Endometrium (tissue), 2 donors: ENCODE measurements at regions not wholly inside any gene's neighbourhood (a gene's known extent, or its start where the extent isn't known, plus 50 kb on each side); places are given as distances from the start of the nearest gene placed in this dataset.
A peak's percentile ranks its signal among the peaks of the same experiment; 100 is the strongest.

Experiments used
- FAIRE-seq: peaks from 2 replicates; lab custom pipeline; 2012; peaks lifted over from hg19 to GRCh38; lab: Jason Lieb, UNC
- donor health status: control.
- donor health status: control.

- no peak for FAIRE-seq
Observed at GRCh38 chr12:22900401-22900800, 275.4 kb downstream of the ETNK1 start.

DNA sequence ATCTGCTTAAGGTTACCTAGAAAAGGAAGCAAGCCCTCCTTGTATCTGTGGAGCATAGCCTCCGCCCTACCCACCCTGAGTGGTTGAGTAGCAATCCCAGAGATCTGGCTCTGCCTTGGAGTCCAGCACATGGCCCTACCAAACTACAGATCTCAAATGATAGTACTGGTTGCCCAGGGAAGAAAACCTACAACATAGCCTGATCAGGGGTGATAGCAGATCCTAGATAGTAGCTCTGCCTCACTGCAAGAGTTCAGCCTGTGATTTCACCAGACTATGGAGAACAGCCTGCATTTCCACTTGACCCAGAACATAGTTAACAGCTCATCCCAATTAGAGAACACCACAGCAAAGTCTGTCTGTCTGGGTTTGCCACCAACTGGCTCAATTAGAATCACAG is 279.5 kb downstream of the ETNK1 start:
- no peak for FAIRE-seq

DNA sequence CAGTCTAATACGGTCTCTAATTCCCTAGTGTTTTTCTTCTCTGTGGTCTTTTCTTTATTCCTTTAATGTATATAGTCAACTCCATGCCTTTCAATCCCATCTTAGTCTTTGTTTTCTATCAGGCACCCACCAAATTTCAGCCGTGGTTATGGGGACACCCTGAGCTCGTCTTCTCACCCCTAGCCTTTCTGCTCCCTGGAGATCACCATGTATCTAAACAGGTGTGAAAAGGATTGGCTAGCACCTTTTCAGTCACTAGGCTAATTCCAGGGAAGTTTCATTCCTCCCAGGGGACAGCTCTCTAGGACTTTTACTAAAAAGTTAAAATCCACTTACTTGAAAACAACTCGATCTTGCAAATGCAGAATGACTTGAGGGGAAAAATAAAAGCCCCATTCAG is 291.3 kb downstream of the ETNK1 start:
- no peak for FAIRE-seq

GRCh38 chr12:22916815-22917214 is 291.8 kb downstream of the ETNK1 start:
- FAIRE-seq = no peak

GRCh38 chr12:22919883-22920282 is 294.9 kb downstream of the ETNK1 start:
- no peak for FAIRE-seq

GRCh38 chr12:22923768-22924167 is 298.8 kb downstream of the ETNK1 start:
- no peak for FAIRE-seq

GRCh38 chr12:22924391-22924790 is 299.4 kb downstream of the ETNK1 start:
- no peak for FAIRE-seq

GRCh38 chr12:22925623-22926022 is 300.7 kb downstream of the ETNK1 start:
- FAIRE-seq = no peak

DNA sequence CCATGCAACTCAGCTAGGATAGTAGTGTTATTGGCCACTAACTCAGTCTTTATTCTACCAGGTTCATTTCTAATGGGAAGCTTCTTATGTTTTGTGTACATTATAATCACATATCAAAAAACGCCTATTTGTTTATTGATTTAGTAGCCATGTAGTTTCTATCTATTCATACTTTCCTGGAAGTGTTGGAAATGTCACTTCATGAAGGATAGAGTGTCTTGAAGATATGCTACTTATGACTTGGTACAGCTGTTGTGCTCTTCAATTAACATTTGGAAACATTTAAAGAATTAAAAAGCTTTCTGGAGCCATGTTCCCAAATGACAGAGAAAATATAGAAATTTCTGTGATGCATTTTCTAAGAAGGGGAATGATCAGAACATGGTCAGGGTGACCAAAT is 307.5 kb downstream of the ETNK1 start:
- no peak for FAIRE-seq

GRCh38 chr12:22935090-22935489 is 310.1 kb downstream of the ETNK1 start:
- no peak for FAIRE-seq

DNA sequence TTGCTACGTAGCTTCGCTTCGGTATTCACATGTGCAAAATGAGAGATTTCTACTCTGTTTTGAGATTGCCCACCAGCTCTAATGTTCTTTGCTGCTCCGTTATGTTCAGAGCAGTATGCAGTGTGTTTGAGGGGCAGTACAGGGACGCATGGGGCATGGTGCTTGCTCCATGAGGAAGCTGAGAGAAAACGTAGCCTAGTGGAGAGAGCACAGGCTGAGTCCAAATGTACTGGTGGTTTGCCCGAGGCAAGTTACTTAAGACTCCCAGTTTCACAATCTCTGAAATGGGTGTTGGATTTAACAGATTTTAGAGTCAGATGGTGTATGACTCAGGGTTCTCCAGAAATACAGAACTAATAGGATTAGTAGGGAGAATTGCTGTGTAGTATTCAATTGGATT is 310.5 kb downstream of the ETNK1 start:
- FAIRE-seq = no peak

DNA sequence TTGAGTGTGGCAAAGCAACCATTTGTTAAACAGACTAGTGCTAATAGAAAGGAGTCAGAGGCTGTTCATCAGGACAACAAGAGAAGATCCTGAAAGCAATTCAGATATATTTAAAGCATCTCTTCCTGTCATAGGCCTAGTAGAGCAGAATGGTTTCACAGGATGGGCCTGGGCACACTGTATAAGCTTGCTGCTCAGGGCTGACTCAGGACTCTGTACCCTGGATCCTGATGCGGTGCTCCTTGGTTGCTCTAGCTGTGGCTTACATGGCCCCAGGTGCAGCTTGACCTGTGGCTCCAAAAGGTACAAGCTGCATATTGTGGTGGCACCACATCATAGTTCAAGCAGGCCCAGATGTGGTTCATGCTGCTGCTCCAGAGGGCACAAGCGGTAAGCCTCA is 313.4 kb downstream of the ETNK1 start:
- FAIRE-seq = no peak

GRCh38 chr12:22951206-22951605 is 326.2 kb downstream of the ETNK1 start:
- no peak for FAIRE-seq

DNA sequence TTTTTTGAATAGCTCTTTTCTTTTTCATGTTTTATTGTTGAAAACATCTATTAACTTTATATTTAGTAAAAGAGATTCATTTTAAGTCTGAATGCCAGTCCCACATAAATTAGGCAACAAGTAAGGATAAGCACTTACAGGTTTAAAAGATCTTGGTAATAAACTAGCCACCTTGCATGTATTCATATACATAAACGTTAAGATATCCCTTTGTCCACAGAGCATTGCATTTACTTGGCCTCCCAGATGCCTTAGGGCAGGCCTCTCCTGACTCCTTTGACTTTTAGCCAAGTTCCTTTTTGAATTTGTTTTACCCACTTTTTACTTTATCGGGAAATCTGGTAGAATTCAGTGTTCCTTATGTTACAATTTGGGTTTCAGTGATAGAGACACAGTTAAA is 331.7 kb downstream of the ETNK1 start:
- FAIRE-seq = no peak

GRCh38 chr12:22967171-22967570 is 342.2 kb downstream of the ETNK1 start:
- FAIRE-seq = no peak

DNA sequence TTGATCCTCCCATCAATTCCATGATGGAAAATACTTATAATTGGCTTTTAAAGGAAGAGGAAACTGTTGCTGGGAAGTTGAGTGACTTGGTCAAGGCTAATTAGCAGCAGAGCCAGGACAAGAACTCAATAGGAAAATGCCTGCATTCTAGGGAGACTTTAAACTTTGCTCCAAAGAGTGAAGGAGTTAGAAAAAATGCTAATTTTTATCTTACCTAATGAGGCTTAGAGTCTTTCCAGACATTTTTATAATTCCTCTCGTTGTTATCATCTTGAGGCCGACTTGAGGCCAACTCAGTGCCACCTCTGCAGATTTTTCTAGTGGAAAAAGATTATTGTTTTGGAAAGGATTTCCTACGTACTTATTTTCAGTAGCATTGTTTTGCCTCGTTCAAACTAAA is 344.6 kb downstream of the ETNK1 start:
- peak; percentile 8 for FAIRE-seq

DNA sequence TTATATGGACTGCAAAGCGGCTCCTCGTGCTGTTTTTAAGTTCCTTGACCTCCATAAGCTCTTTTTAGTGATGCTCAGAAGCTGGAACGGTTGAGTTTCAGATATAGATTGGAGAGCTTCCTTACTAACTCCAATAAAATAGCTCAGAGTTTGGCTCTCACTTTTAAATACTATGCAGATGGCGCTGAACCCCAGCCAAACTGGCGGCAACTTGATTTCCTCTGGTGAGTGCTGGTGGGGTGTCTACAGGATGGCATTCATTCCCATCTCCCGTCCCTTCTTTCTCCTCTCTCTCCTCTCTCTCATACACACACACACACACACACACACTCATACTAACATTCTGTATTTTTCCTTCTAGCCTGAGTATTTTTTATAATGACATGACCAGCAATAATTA is 346.3 kb downstream of the ETNK1 start:
- FAIRE-seq = no peak

DNA sequence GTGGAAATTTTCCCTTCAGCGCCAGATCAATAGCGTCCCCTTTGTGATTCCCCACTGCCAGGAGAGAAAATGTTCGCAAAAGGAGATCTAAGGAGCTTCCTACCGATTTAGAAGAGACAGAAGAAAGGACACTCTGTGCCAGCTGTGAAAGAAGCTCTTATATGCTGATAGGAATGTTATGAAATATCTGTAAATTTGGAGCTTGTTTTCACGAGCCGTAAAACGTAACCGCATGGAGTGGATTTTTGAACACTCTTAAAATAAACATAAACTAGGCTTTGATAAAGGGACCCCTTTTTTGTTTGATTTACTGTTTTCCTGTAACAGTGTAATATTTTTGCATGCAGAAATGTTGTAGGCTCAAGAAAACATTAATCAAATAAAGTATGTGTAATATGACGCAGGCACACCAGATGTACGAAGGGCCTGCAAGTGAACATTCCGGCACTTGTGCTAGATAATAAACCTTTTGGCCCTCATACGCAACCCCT is 346.8 kb downstream of the ETNK1 start:
- FAIRE-seq = peak; percentile 33

- no peak for FAIRE-seq
Observed at GRCh38 chr12:22974865-22975264, 349.9 kb downstream of the ETNK1 start.

DNA sequence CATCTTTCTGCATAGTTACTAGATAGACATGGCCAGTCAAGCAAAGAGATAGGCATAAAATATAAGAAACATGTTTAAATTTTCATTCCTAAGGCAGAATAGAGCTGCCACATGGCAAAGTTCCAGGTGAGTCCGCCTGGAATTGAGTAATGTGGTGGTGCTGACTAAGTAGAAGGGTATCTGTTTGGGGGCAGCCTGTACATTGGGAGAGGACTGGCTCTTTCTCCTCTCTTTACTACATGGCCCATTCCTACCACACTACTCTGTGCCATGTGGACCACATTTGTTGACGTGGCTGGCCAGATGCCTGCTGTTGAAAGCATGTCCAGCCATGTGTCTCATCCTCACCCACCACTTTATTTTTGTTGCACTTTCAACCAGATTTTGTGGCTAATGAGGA is 354.0 kb downstream of the ETNK1 start:
- no peak for FAIRE-seq

- FAIRE-seq = no peak
Observed at GRCh38 chr12:22979854-22980469, 355.0 kb downstream of the ETNK1 start.

DNA sequence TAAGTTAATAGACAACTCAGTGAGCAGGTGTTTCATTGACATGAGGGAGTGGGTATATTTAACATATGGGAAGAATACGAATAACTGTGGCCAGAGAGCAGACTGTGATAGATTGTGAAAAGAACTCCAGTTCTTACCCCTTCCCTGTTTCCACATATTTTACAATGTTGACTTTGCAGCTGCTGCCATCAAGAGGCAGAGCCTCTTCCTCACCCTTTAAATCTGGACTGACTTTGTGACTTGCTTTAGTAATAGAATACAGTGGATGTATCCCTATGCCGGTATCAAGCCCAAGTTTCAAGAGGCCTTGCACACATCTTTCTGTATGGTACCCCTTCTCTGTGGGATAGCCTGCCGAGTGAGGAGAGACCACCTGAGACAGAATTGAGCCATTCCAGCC is 356.7 kb downstream of the ETNK1 start:
- no peak for FAIRE-seq

DNA sequence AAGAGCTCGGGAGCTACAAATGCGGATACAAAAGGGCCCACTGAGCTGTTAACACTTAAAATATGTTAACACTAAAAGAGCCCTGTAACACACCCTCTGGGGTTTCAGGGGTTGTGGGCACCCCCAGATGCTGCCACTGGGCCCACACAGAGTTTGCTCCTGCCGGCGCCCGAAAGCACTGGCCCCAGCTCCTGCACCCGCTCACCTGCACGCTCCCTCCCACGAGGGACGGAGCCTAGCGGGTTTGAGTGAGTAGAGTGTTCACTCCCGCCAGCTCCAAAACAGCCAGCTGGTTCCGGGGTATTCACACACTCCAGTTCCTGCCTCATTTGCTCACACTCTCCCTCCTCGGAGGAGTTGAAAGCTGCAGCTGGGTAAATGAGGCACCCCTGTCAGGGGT is 357.7 kb downstream of the ETNK1 start:
- FAIRE-seq = no peak

DNA sequence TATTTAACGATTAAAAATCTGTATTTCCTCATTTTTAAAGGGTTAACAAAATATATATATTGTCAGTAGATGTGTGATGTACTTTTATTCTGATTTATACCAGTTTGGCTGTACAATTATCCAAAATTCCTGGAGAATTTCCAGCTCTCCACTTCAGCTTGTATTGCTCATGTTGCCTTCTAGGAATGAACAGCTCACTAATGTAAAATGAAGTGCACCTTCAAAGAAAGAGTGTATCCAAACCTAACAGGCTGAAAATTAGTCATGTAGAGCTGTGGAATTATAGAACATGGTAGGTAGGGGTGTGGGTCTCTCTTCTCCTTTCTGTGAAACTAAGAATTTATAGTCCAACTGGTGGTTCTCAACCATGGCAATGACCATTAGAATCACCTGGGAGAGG is 362.0 kb downstream of the ETNK1 start:
- FAIRE-seq = no peak

DNA sequence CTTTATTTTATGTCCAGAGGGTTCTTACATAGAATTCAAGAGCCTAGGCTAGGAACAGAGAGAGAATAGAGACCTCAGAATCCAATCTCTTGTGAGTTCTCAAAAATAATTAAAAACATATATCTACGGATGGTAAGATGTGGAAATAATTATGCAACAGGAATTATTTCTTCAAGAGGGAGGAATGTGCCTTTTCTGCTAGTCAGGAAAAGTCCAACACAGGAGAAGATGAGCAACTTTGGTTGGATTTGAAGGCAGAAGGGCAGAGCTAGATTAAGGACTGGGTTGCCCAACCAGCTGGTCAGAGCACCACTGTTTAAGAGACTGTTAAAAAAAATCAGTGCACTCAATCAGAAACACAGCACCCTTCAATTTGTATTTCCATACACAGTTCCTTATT is 365.5 kb downstream of the ETNK1 start:
- no peak for FAIRE-seq
